Glutamatergic neuron (in vitro differentiated cells): ENCODE measurements at regions not wholly inside any gene's neighbourhood (a gene's known extent, or its start where the extent isn't known, plus 50 kb on each side); places are given as distances from the start of the nearest gene placed in this dataset.

Source experiments
- DNase-seq: peaks from one replicate; pipeline ENCODE4 v3.0.0; 2022
- H3K27ac Mint-ChIP-seq: one replicate; pipeline ENCODE4 v1.8.0; 2020; ENCODE audit warnings: mild to moderate bottlenecking, mixed read lengths, inconsistent platforms; ENCODE audit not compliant: unreplicated experiment
- H3K27me3 Mint-ChIP-seq: one replicate; pipeline ENCODE4 v1.8.0; 2020; ENCODE audit warnings: mild to moderate bottlenecking, moderate library complexity, mixed read lengths, inconsistent platforms; ENCODE audit not compliant: unreplicated experiment
- H3K36me3 Mint-ChIP-seq: one replicate; pipeline ENCODE4 v1.8.0; 2020; ENCODE audit warnings: mild to moderate bottlenecking, mixed read lengths, inconsistent platforms; ENCODE audit not compliant: unreplicated experiment
- H3K4me1 Mint-ChIP-seq: one replicate; pipeline ENCODE4 v1.8.0; 2020; ENCODE audit warnings: mild to moderate bottlenecking, low read depth, mixed read lengths, inconsistent platforms; ENCODE audit not compliant: unreplicated experiment
- H3K4me3 Mint-ChIP-seq: one replicate; pipeline ENCODE4 v1.8.0; 2020; ENCODE audit warnings: mild to moderate bottlenecking, mixed read lengths, inconsistent platforms; ENCODE audit not compliant: unreplicated experiment
- H3K9me3 Mint-ChIP-seq: one replicate; pipeline ENCODE4 v1.8.0; 2020; ENCODE audit warnings: mild to moderate bottlenecking, moderate library complexity, mixed read lengths, inconsistent platforms; ENCODE audit not compliant: unreplicated experiment
- CTCF ChIP-seq: fragments of 200-600 bp; sonication (generic); IDR thresholded peaks from one replicate; pipeline ENCODE4 v1.5.0; 2021; ENCODE audit not compliant: partially characterized antibody, unreplicated experiment

- DNase-seq = no peak
- Mint-ChIP-seq H3K27me3 (peaks cover 9% of the 10 kb centered on the region), H3K4me1 (peaks cover 14% of the 10 kb centered on the region), H3K4me3 (no peak overlapping the region), H3K9me3 (peaks cover 13% of the 10 kb centered on the region), H3K36me3 (peaks cover 4% of the 10 kb centered on the region), H3K27ac (no peak overlapping the region)
- TF ChIP-seq CTCF = no peak
These were observed 115.2 kb upstream of the VSTM2B start for GRCh38 chr19:29410601-29411000.

GRCh38 chr19:29411113-29411581, 114.6 kb upstream of the VSTM2B start:
- no peak for DNase-seq
- peaks cover 6% of the 10 kb centered on the region for H3K36me3 Mint-ChIP-seq
- H3K9me3 Mint-ChIP-seq = peaks cover 13% of the 10 kb centered on the region
- H3K27me3 Mint-ChIP-seq = peaks cover 12% of the 10 kb centered on the region
- TF ChIP-seq CTCF = no peak
- peak overlapping the region; percentile 72 for H3K27ac Mint-ChIP-seq
- H3K4me1 Mint-ChIP-seq = peaks cover 15% of the 10 kb centered on the region
- H3K4me3 Mint-ChIP-seq = no peak overlapping the region

DNA sequence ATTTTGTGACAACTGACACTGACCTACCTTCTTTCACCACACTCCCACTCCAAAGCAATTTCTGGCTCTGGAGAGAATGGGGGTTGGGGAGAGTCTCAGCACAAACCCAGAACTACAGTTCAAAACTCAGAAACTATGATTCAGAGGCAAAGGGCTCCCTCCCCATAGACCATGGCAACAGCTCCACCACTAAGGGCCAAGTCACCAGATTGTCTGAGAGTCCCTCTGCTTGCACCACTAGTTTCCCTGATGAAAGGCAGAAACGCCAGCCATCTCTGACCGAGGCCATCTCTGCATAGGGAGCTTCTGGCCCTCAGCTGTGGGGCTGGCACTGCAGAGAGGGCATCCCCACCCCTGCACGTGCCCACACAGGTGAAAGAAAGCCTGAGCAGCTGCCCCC, 112.4 kb upstream of the VSTM2B start:
- peaks cover 7% of the 10 kb centered on the region for H3K9me3 Mint-ChIP-seq
- no peak for DNase-seq
- no peak overlapping the region for H3K27ac Mint-ChIP-seq
- peaks cover 4% of the 10 kb centered on the region for H3K36me3 Mint-ChIP-seq
- H3K4me3 Mint-ChIP-seq = no peak overlapping the region
- TF ChIP-seq CTCF = no peak
- peaks cover 13% of the 10 kb centered on the region for H3K27me3 Mint-ChIP-seq
- peaks cover 12% of the 10 kb centered on the region for H3K4me1 Mint-ChIP-seq

GRCh38 chr19:29415507-29415906, 110.3 kb upstream of the VSTM2B start:
- TF ChIP-seq CTCF = no peak
- no peak for DNase-seq
- Mint-ChIP-seq H3K4me1 (peaks cover 12% of the 10 kb centered on the region), H3K27me3 (peaks cover 17% of the 10 kb centered on the region), H3K4me3 (no peak overlapping the region), H3K9me3 (peaks cover 12% of the 10 kb centered on the region), H3K27ac (no peak overlapping the region), H3K36me3 (peaks cover 4% of the 10 kb centered on the region)

DNA sequence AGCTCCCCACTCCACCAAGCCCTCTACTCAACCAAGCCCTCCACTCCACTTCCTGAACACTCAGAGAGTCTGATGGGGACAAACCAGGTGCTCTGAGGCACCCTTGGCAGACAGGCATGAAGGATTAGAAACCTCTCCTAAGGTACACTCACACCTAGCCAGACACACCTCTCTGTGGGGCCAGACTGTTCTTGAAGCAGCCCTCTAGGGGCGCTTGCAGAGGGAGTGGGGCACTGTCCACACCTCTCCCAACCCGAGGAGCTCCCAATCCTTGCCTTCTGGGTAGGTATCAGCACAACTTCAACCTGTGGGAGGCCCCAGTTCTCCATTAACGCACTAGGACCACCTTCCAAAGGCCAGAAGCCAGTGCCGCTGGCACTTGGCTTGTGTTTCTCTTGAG, 108.7 kb upstream of the VSTM2B start:
- Mint-ChIP-seq H3K27ac (no peak overlapping the region), H3K4me3 (no peak overlapping the region), H3K4me1 (peaks cover 9% of the 10 kb centered on the region), H3K27me3 (peaks cover 18% of the 10 kb centered on the region), H3K36me3 (peaks cover 4% of the 10 kb centered on the region), H3K9me3 (peaks cover 13% of the 10 kb centered on the region)
- no peak for DNase-seq
- TF ChIP-seq CTCF = no peak
